ENCODE measurements at regions not wholly inside any gene's neighbourhood (a gene's known extent, or its start where the extent isn't known, plus 50 kb on each side); places are given as distances from the start of the nearest gene placed in this dataset.
"Not testable (repeated sequence)": the region's sequence is repeated elsewhere in the genome, so short reads cannot be mapped to it uniquely, and the experiment has no call there.

- DNase-seq, result no peak
Measured at GRCh38 chr14:34171431-34172172, 220.7 kb upstream of the EGLN3 start.

GRCh38 chr14:34170882-34171281 lies 220.0 kb upstream of the EGLN3 start:
- DNase-seq, result no peak

GRCh38 chr14:34169561-34169960 lies 218.7 kb upstream of the EGLN3 start:
- no peak for DNase-seq

- DNase-seq, result no peak
Measured at GRCh38 chr14:34168656-34169055, 217.8 kb upstream of the EGLN3 start.

GRCh38 chr14:34165847-34166350 lies 215.0 kb upstream of the EGLN3 start:
- DNase-seq, result no peak

- DNase-seq, result no peak
Measured at GRCh38 chr14:34164162-34164864, 213.4 kb upstream of the EGLN3 start.

GRCh38 chr14:34161351-34162082 lies 210.6 kb upstream of the EGLN3 start:
- no peak for DNase-seq

GRCh38 chr14:34160619-34161018 lies 209.7 kb upstream of the EGLN3 start:
- DNase-seq, result no peak

GRCh38 chr14:34157651-34158050 lies 206.8 kb upstream of the EGLN3 start:
- DNase-seq, result no peak

GRCh38 chr14:34147461-34147860 lies 196.6 kb upstream of the EGLN3 start:
- DNase-seq, result no peak

GRCh38 chr14:34140127-34140526 lies 189.3 kb upstream of the EGLN3 start:
- DNase-seq, result not testable (repeated sequence)

- DNase-seq, result not testable (repeated sequence)
Measured at GRCh38 chr14:34139160-34140121, 188.6 kb upstream of the EGLN3 start.

- DNase-seq, result no peak
Measured at GRCh38 chr14:34138175-34138574, 187.3 kb upstream of the EGLN3 start.

- no peak for DNase-seq
Measured at GRCh38 chr14:34137001-34137745, 186.3 kb upstream of the EGLN3 start.

- no peak for DNase-seq
Measured at GRCh38 chr14:34135492-34135891, 184.6 kb upstream of the EGLN3 start.

GRCh38 chr14:34134484-34134883 lies 183.6 kb upstream of the EGLN3 start:
- DNase-seq, result no peak

GRCh38 chr14:34129927-34130552 lies 179.2 kb upstream of the EGLN3 start:
- DNase-seq, result no peak

GRCh38 chr14:34128665-34129064 lies 177.8 kb upstream of the EGLN3 start:
- DNase-seq, result no peak

- DNase-seq, result no peak
Measured at GRCh38 chr14:34126586-34126985, 175.7 kb upstream of the EGLN3 start.

GRCh38 chr14:34124585-34124984 lies 173.7 kb upstream of the EGLN3 start:
- DNase-seq, result no peak

GRCh38 chr14:34122650-34123049 lies 171.8 kb upstream of the EGLN3 start:
- no peak for DNase-seq

All from CD4-positive, alpha-beta T cell treated with Interferon gamma for 1 hour (primary cell).